CD14-positive monocyte (primary cell): ENCODE measurements at regions not wholly inside any gene's neighbourhood (a gene's known extent, or its start where the extent isn't known, plus 50 kb on each side); places are given as distances from the start of the nearest gene placed in this dataset.

ENCODE experiments used
- DNase-seq, 3 donors: peaks; one replicate each; pipeline ENCODE4 v3.0.0-alpha.2; 2011 to 2022
- H2AFZ ChIP-seq: 2 replicates; pipeline ENCODE4 v1.6.0; 2012; ENCODE audit warnings: mild to moderate bottlenecking, low read depth, low read length, inconsistent platforms; ENCODE audit not compliant: insufficient read depth, poor library complexity, severe bottlenecking
- H3K27ac ChIP-seq, 2 donors: 1 replicate in 1 of 2; 2 replicates in 1 of 2; pipeline ENCODE4 v1.5.1; 2012 to 2013; ENCODE audit warnings: low read length in 2 of 2, control low read depth in 1 of 2, inconsistent platforms in 1 of 2, low read depth in 1 of 2, mild to moderate bottlenecking in 1 of 2
- H3K27me3 ChIP-seq, 2 donors: one replicate each; pipeline versions ENCODE4 v1.6.0 to v1.6.1; 2011 to 2013; ENCODE audit warnings: low read length in 2 of 2; ENCODE audit not compliant: control insufficient read depth in 2 of 2, insufficient read depth in 2 of 2
- H3K36me3 ChIP-seq, 2 donors: replicated peaks in 1 of 2; 1 replicate in 1 of 2; 2 replicates in 1 of 2; pipeline versions ENCODE4 v1.5.1 to v1.6.1; 2012 to 2013; ENCODE audit warnings: low read length in 2 of 2, control low read depth in 1 of 2, inconsistent platforms in 1 of 2, mild to moderate bottlenecking in 1 of 2; ENCODE audit not compliant: insufficient read depth in 2 of 2, control insufficient read depth in 1 of 2
- H3K4me1 ChIP-seq, 2 donors: 1 replicate in 1 of 2; 2 replicates in 1 of 2; pipeline versions ENCODE4 v1.5.1 to v1.6.1; 2012 to 2013; ENCODE audit warnings: low read length in 2 of 2, control low read depth in 1 of 2, inconsistent platforms in 1 of 2, mild to moderate bottlenecking in 1 of 2, moderate library complexity in 1 of 2; ENCODE audit not compliant: insufficient read depth in 2 of 2, control insufficient read depth in 1 of 2
- H3K4me2 ChIP-seq: replicated peaks from 2 replicates; pipeline ENCODE3; 2012; ENCODE audit warnings: low read length, moderate library complexity, mild to moderate bottlenecking; ENCODE audit not compliant: poor library complexity, severe bottlenecking; ENCODE audit errors: extremely low read depth
- H3K4me3 ChIP-seq, 3 experiments: fragments of 200-600 bp in 1 of 3; sonication (generic) in 1 of 3; replicated peaks in 1 of 3; 1 replicate in 2 of 3; 2 replicates in 1 of 3; pipeline ENCODE4 v1.5.1; 2011 to 2013; ENCODE audit warnings: low read length in 3 of 3, mild to moderate bottlenecking in 3 of 3, control low read depth in 2 of 3, low read depth in 2 of 3, inconsistent platforms in 1 of 3, moderate library complexity in 1 of 3
- H3K79me2 ChIP-seq: 2 replicates; pipeline ENCODE4 v1.6.0; 2012; ENCODE audit warnings: mild to moderate bottlenecking, control low read depth, inconsistent platforms, low read length, moderate library complexity; ENCODE audit not compliant: insufficient read depth
- H3K9ac ChIP-seq: 2 replicates; pipeline ENCODE4 v1.6.0; 2017; ENCODE audit warnings: low read length, mild to moderate bottlenecking; ENCODE audit not compliant: insufficient read depth, poor library complexity, severe bottlenecking
- H3K9me3 ChIP-seq, 2 donors: replicated peaks in 1 of 2; 1 replicate in 1 of 2; 2 replicates in 1 of 2; pipeline versions ENCODE4 v1.5.1 to v1.6.1; 2012 to 2013; ENCODE audit warnings: low read length in 2 of 2, control low read depth in 1 of 2; ENCODE audit not compliant: control insufficient read depth in 1 of 2, insufficient read depth in 1 of 2
- H4K20me1 ChIP-seq: 2 replicates; pipeline ENCODE4 v1.6.0; 2012; ENCODE audit warnings: mild to moderate bottlenecking, low read length, control low read depth, moderate library complexity; ENCODE audit not compliant: insufficient read depth
- H3K27ac Mint-ChIP-seq, 7 donors: one replicate each; pipeline ENCODE4 v1.8.0; 2020; ENCODE audit warnings: mild to moderate bottlenecking in 7 of 7, mixed read lengths in 7 of 7, moderate library complexity in 6 of 7, inconsistent platforms in 2 of 7
- H3K27me3 Mint-ChIP-seq, 3 donors: one replicate each; pipeline ENCODE4 v1.8.0; 2021 to 2022; ENCODE audit warnings: low read depth in 3 of 3, mild to moderate bottlenecking in 3 of 3, mixed read lengths in 3 of 3, moderate library complexity in 3 of 3, inconsistent platforms in 1 of 3
- H3K36me3 Mint-ChIP-seq, 2 donors: one replicate each; pipeline ENCODE4 v1.8.0; 2020; ENCODE audit warnings: mixed read lengths in 2 of 2, inconsistent platforms in 1 of 2, mild to moderate bottlenecking in 1 of 2
- H3K4me1 Mint-ChIP-seq: one replicate; pipeline ENCODE4 v1.8.0; 2020; ENCODE audit warnings: mild to moderate bottlenecking, mixed read lengths
- H3K4me3 Mint-ChIP-seq, 2 donors: one replicate each; pipeline ENCODE4 v1.8.0; 2020; ENCODE audit warnings: mild to moderate bottlenecking in 2 of 2, mixed read lengths in 2 of 2, moderate library complexity in 1 of 2
- H3K9me3 Mint-ChIP-seq, 7 donors: one replicate each; pipeline ENCODE4 v1.8.0; 2020 to 2022; ENCODE audit warnings: mixed read lengths in 7 of 7, mild to moderate bottlenecking in 6 of 7, moderate library complexity in 6 of 7, inconsistent platforms in 2 of 7
- CTCF ChIP-seq: fragments of 200-600 bp; IDR thresholded peaks from one replicate; pipeline ENCODE4 v1.8.0; 2022; ENCODE audit warnings: antibody characterized with exemption, mild to moderate bottlenecking
- WGBS: methylation state at CpG from one replicate; pipeline ENCODE4 v1.1.5; 2013; ENCODE audit warnings: missing lambda C conversion rate; ENCODE audit not compliant: insufficient coverage; 5-methylcytosine and 5-hydroxymethylcytosine counted together
- intact Hi-C, 2 donors: fragments of 100-400 bp; cut with micrococcal nuclease; formaldehyde crosslinking; loops; one replicate each; pipeline versions ENCODE4 v1.15.0 to v1.15.1; 2023

GRCh38 chr16:60170196-60170595, 1436.1 kb upstream of the GOT2 start:
- H3K9me3 ChIP-seq, result peaks cover 0 to 3% of the 10 kb centered on the region in 2 donors
- H2AFZ ChIP-seq, result no peak overlapping the region
- Mint-ChIP-seq H3K27ac (no peak overlapping the region), H3K36me3 (no peaks in the 10 kb centered on the region), H3K4me3 (no peak overlapping the region), H3K9me3 (peaks cover 2 to 9% (median 5%) of the 10 kb centered on the region in 7 donors), H3K4me1 (no peaks in the 10 kb centered on the region), H3K27me3 (peaks cover 0 to 1% (median 0%) of the 10 kb centered on the region in 3 donors)
- intact Hi-C loops, result no loop called here
- H3K27ac ChIP-seq, result no peak overlapping the region
- H3K4me3 ChIP-seq, result no peak overlapping the region
- TF ChIP-seq CTCF, result no peak
- H3K36me3 ChIP-seq, result no peaks in the 10 kb centered on the region
- no peak overlapping the region for H3K4me2 ChIP-seq
- H3K9ac ChIP-seq, result no peak overlapping the region
- WGBS, result no CpG with 5 or more reads among the region's 3 CpGs
- DNase-seq, result no peak
- H3K79me2 ChIP-seq, result no peaks in the 10 kb centered on the region
- no peaks in the 10 kb centered on the region for H4K20me1 ChIP-seq
- no peaks in the 10 kb centered on the region for H3K4me1 ChIP-seq
- H3K27me3 ChIP-seq, result no peaks in the 10 kb centered on the region

DNA sequence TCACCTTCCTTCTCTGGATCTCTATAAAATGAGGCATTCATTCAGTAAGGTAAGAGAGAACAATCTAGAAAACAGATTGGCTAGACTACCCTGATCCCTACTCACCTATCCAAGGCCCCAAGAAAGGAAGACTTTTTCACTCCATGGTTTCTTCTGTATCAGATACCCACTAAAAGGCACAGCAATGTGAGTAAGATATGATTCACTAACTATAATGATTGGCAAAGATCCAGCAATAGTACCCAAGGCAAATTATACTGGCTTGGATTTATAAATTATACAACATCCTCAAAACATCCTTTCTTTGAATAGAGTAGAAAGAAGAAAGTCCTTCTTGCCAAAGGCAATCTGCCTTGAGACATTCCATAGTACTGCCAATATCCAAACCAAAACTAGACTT, 1432.0 kb upstream of the GOT2 start:
- peaks cover 0 to 1% (median 0%) of the 10 kb centered on the region in 3 donors for H3K27me3 Mint-ChIP-seq
- H3K79me2 ChIP-seq, result no peaks in the 10 kb centered on the region
- H3K4me1 Mint-ChIP-seq, result no peaks in the 10 kb centered on the region
- H3K4me3 ChIP-seq, result no peak overlapping the region
- no peak overlapping the region for H3K4me3 Mint-ChIP-seq
- peaks cover 0 to 5% (median 3%) of the 10 kb centered on the region in 7 donors for H3K9me3 Mint-ChIP-seq
- H3K9me3 ChIP-seq, result peaks cover 0 to 2% of the 10 kb centered on the region in 2 donors
- no peaks in the 10 kb centered on the region for H3K36me3 ChIP-seq
- no peak overlapping the region for H2AFZ ChIP-seq
- H3K36me3 Mint-ChIP-seq, result no peaks in the 10 kb centered on the region
- H3K4me2 ChIP-seq, result no peak overlapping the region
- no peak overlapping the region for H3K27ac ChIP-seq
- H4K20me1 ChIP-seq, result no peaks in the 10 kb centered on the region
- intact Hi-C loops, result no loop called here
- no peak for TF ChIP-seq CTCF
- H3K27ac Mint-ChIP-seq, result no peak overlapping the region
- no peaks in the 10 kb centered on the region for H3K4me1 ChIP-seq
- H3K9ac ChIP-seq, result no peak overlapping the region
- H3K27me3 ChIP-seq, result no peaks in the 10 kb centered on the region
- DNase-seq, result no peak
